ENCODE measurements at regions not wholly inside any gene's neighbourhood (a gene's known extent, or its start where the extent isn't known, plus 50 kb on each side); places are given as distances from the start of the nearest gene placed in this dataset.

GRCh38 chr5:104171958-104172690, 609.5 kb upstream of the NUDT12 start:
- no peak overlapping the region for H3K4me3 Mint-ChIP-seq
- H3T11ph ChIP-seq (ENCODE audit: low read length) = no peak overlapping the region
- no peak overlapping the region for H3K14ac ChIP-seq (ENCODE audit: insufficient read depth, low read length)

More at GRCh38 chr5:104171958-104172690, 609.5 kb upstream of the NUDT12 start:
- Mint-ChIP-seq H3K27me3 (ENCODE audit: low read depth) (no peaks in the 10 kb centered on the region; the same call in 1 of the 2 replicates), H3K27ac (no peak overlapping the region), H3K4me1 (no peaks in the 10 kb centered on the region), H3K36me3 (ENCODE audit: insufficient read depth in 1 of 3, low read depth in 3 of 3) (no peaks in the 10 kb centered on the region), H3K9me3 (no peaks in the 10 kb centered on the region; a peak in 1 of 5 replicates)
- DNase-seq = no peak
- no peak overlapping the region for H3K9ac ChIP-seq (ENCODE audit: extremely low read depth, insufficient read length, low read length)
- no peaks in the 10 kb centered on the region for H3K23me2 ChIP-seq (ENCODE audit: insufficient read length, low read depth, low read length, poor library complexity, severe bottlenecking)
- H3K4ac ChIP-seq (ENCODE audit: low read depth, low read length) = no peak overlapping the region
- no peak overlapping the region for H3K4me2 ChIP-seq (ENCODE audit: insufficient read depth, insufficient read length, low read length)
- H2BK12ac ChIP-seq (ENCODE audit: insufficient read length, low read depth, low read length) = no peak overlapping the region
- H4K20me1 ChIP-seq (ENCODE audit: control insufficient read depth, insufficient read depth, insufficient read length) = no peaks in the 10 kb centered on the region
- no peak overlapping the region for H4K8ac ChIP-seq (replicated peaks; ENCODE audit: insufficient read length, low read depth, low read length)
- H3K23ac ChIP-seq (ENCODE audit: insufficient read length, low read depth, low read length) = no peak overlapping the region
- no peaks in the 10 kb centered on the region for H3K79me2 ChIP-seq (ENCODE audit: insufficient read depth, low read length)
- no peak overlapping the region for H2AFZ ChIP-seq (ENCODE audit: low read length)
- H2BK5ac ChIP-seq (ENCODE audit: insufficient read length, low read length) = no peak overlapping the region
- H2BK15ac ChIP-seq (ENCODE audit: low read depth, low read length) = no peak overlapping the region
- H4K91ac ChIP-seq (ENCODE audit: insufficient read length, low read depth, low read length) = no peak overlapping the region
- no peak overlapping the region for H3K27ac ChIP-seq (ENCODE audit: insufficient read length, low read depth, low read length)
- H3K9me3 ChIP-seq (ENCODE audit: control insufficient read depth, low read depth, low read length) = no peaks in the 10 kb centered on the region
- no peak overlapping the region for H2BK120ac ChIP-seq (ENCODE audit: low read depth, low read length, poor library complexity, severe bottlenecking)
- H3K4me1 ChIP-seq (ENCODE audit: insufficient read depth, low read length) = no peaks in the 10 kb centered on the region
- H3K18ac ChIP-seq (ENCODE audit: insufficient read length, low read depth, low read length) = no peak overlapping the region
- TF ChIP-seq CTCF (conservative IDR thresholded peaks at IDR 0.05) = no peak
- no peak overlapping the region for H4K5ac ChIP-seq (ENCODE audit: insufficient read length, low read depth, low read length)
- no CpG with 5 or more reads among the region's 3 CpGs for WGBS (ENCODE audit: extremely low coverage, insufficient read length, low lambda C conversion rate)
- no peaks in the 10 kb centered on the region for H3K79me1 ChIP-seq (ENCODE audit: insufficient read depth, low read depth, low read length, poor library complexity, severe bottlenecking)
- H2BK20ac ChIP-seq (ENCODE audit: low read depth, low read length, poor library complexity, severe bottlenecking) = no peak overlapping the region
- no peaks in the 10 kb centered on the region for H3K27me3 ChIP-seq (ENCODE audit: insufficient read depth, low read length)
- H2AK5ac ChIP-seq (ENCODE audit: insufficient read length, low read length) = no peak overlapping the region
- no peak overlapping the region for H3K56ac ChIP-seq (ENCODE audit: insufficient read length, low read depth, low read length)
